PC-9 (cell line): ENCODE measurements at regions not wholly inside any gene's neighbourhood (a gene's known extent, or its start where the extent isn't known, plus 50 kb on each side); places are given as distances from the start of the nearest gene placed in this dataset.

Source experiments
- EZH2 ChIP-seq: fragments of 200-600 bp; sonication (generic); IDR thresholded peaks from 2 replicates; pipeline ENCODE4 v1.8.0; 2017; ENCODE audit warnings: antibody characterized with exemption, low read depth
- TF ChIP-seq, protein P1 (sequence below): fragments of 200-600 bp; sonication (generic); conservative IDR thresholded peaks from 2 replicates; pipeline ENCODE4 v1.6.1; 2017; ENCODE audit warnings: mixed run types, antibody characterized with exemption, mild to moderate bottlenecking, moderate library complexity

DNA sequence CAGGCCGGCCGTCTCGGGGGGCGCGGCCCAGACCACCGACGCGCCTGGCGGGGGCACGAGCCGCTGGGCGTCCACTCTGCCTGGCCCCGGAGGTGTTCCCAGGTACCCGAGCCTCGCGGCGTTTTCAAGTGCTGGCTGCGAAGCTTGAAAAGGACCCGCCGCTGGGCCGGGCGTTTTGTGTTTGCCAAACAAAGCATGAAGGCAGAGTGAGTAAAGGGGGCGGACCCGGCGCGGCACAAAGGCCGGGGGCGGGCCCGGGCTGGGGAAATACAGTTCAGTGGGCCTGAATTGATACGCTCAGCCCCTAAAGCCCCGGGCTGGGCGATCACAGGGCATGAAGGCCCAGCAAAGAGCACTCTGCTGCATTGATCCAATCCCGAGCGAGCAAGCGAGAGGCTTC lies 65.4 kb downstream of the SOX3 start:
- TF ChIP-seq, protein P1, sequence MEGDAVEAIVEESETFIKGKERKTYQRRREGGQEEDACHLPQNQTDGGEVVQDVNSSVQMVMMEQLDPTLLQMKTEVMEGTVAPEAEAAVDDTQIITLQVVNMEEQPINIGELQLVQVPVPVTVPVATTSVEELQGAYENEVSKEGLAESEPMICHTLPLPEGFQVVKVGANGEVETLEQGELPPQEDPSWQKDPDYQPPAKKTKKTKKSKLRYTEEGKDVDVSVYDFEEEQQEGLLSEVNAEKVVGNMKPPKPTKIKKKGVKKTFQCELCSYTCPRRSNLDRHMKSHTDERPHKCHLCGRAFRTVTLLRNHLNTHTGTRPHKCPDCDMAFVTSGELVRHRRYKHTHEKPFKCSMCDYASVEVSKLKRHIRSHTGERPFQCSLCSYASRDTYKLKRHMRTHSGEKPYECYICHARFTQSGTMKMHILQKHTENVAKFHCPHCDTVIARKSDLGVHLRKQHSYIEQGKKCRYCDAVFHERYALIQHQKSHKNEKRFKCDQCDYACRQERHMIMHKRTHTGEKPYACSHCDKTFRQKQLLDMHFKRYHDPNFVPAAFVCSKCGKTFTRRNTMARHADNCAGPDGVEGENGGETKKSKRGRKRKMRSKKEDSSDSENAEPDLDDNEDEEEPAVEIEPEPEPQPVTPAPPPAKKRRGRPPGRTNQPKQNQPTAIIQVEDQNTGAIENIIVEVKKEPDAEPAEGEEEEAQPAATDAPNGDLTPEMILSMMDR = no peak
- TF ChIP-seq EZH2 = no peak
